GM12878 (cell line): ENCODE measurements at regions not wholly inside any gene's neighbourhood (a gene's known extent, or its start where the extent isn't known, plus 50 kb on each side); places are given as distances from the start of the nearest gene placed in this dataset.

Experiments
- ATAC-seq: fragments of 200-7000 bp; cut with Tn5 transposase; 3 replicates; pipeline ENCODE4 v1.9.1; 2020; ENCODE audit warnings: mild to moderate bottlenecking, moderate library complexity
- BruUV-seq: library from RNA; stranded (reverse); fragments of 400-500 nt; replicated peaks from 2 replicates; lab custom pipeline; 2021; lab: Mats Ljungman, UMichigan
- CTCF ChIA-PET: fragments of 300-600 bp; sonication (Branson Sonifier 250); formaldehyde crosslinking; extraction: SDS; loops from one replicate; lab custom pipeline; 2021; ENCODE audit warnings: inconsistent platforms; lab: Yijun Ruan, JAX
- POLR2A ChIA-PET: fragments of 350-600 bp; formaldehyde crosslinking; extraction: SDS; loops from one replicate; lab custom pipeline; 2021; ENCODE audit warnings: inconsistent platforms; lab: Charles Lee
- RAD21 ChIA-PET: fragments of 300-600 bp; sonication (Branson Sonifier 250); formaldehyde crosslinking; loops from one replicate; lab custom pipeline; 2023; ENCODE audit warnings: antibody characterized with exemption; ENCODE audit not compliant: unreplicated experiment; lab: Charles Lee
- SMC1A ChIA-PET: fragments of 300-600 bp; sonication (Branson Sonifier 250); formaldehyde crosslinking; loops from one replicate; lab custom pipeline; 2023; ENCODE audit not compliant: unreplicated experiment, uncharacterized antibody; lab: Charles Lee
- DNase-seq: peaks from one replicate; pipeline ENCODE4 v3.0.0-alpha.2; 2011; ENCODE audit warnings: low read depth, low spot score
- FAIRE-seq: peaks from 3 replicates; lab custom pipeline; 2011; peaks lifted over from hg19 to GRCh38; lab: Jason Lieb, UNC
- H2AFZ ChIP-seq: 2 replicates; pipeline ENCODE4 v1.6.0; 2011; ENCODE audit warnings: low read depth, low read length, control low read depth; ENCODE audit not compliant: control insufficient read depth
- H3K27ac ChIP-seq: 2 replicates; pipeline ENCODE4 v1.5.1; 2011; ENCODE audit warnings: control low read depth; ENCODE audit not compliant: control insufficient read depth, insufficient read depth
- H3K27me3 ChIP-seq, 2 experiments: replicated peaks in 1 of 2; 2 replicates each; pipeline versions ENCODE4 v1.6.0 to v1.6.1; 2011; ENCODE audit warnings: low read length in 1 of 2; ENCODE audit not compliant: control insufficient read depth in 2 of 2, insufficient read depth in 2 of 2
- H3K36me3 ChIP-seq, 2 experiments: 2 replicates each; pipeline ENCODE4 v1.5.1; 2011; ENCODE audit warnings: low read length in 1 of 2; ENCODE audit not compliant: control insufficient read depth in 2 of 2, insufficient read depth in 2 of 2
- H3K4me1 ChIP-seq: 2 replicates; pipeline ENCODE4 v1.6.1; 2011; ENCODE audit warnings: mild to moderate bottlenecking, low read length, moderate library complexity, mixed read lengths; ENCODE audit not compliant: control insufficient read depth, insufficient read depth
- H3K4me2 ChIP-seq: 2 replicates; pipeline ENCODE4 v1.6.0; 2011; ENCODE audit warnings: control low read depth; ENCODE audit not compliant: control insufficient read depth, insufficient read depth
- H3K4me3 ChIP-seq: fragments of 200-600 bp; sonication (generic); 2 replicates; pipeline ENCODE4 v1.5.1; 2016
- H3K79me2 ChIP-seq: 2 replicates; pipeline ENCODE4 v1.6.0; 2011; ENCODE audit warnings: low read length; ENCODE audit not compliant: control insufficient read depth, insufficient read depth
- H3K9ac ChIP-seq: 2 replicates; pipeline ENCODE4 v1.8.0; 2011; ENCODE audit warnings: low read length, control low read depth, mixed read lengths; ENCODE audit not compliant: control insufficient read depth, insufficient read depth
- H3K9me3 ChIP-seq: replicated peaks from 3 replicates; pipeline ENCODE4 v1.5.1; 2011; ENCODE audit warnings: mild to moderate bottlenecking, low read length; ENCODE audit not compliant: control insufficient read depth, insufficient read depth
- H4K20me1 ChIP-seq: 2 replicates; pipeline ENCODE4 v1.6.0; 2011; ENCODE audit not compliant: control insufficient read depth, insufficient read depth
- ATF7 ChIP-seq: fragments of 450-650 bp; IDR thresholded peaks from 2 replicates; pipeline ENCODE4 v1.6.1; 2016; ENCODE audit warnings: low read depth, mild to moderate bottlenecking
- BACH1 ChIP-seq: fragments of 450-650 bp; IDR thresholded peaks from 2 replicates; pipeline ENCODE4 v1.6.1; 2017; ENCODE audit warnings: mild to moderate bottlenecking, borderline replicate concordance
- CREM ChIP-seq: IDR thresholded peaks from 2 replicates; pipeline ENCODE4 v1.6.1; 2014; ENCODE audit warnings: antibody characterized with exemption, low read depth
- FOXK2 ChIP-seq: fragments of 450-650 bp; IDR thresholded peaks from 2 replicates; pipeline ENCODE4 v1.6.1; 2017; ENCODE audit warnings: mild to moderate bottlenecking, moderate library complexity
- GATAD2B ChIP-seq: fragments of 450-650 bp; conservative IDR thresholded peaks from 2 replicates; pipeline ENCODE4 v1.6.1; 2017; ENCODE audit warnings: low read depth, mild to moderate bottlenecking, moderate library complexity
- IKZF2 ChIP-seq, 2 experiments: fragments of 450-650 bp; IDR thresholded peaks; 2 replicates each; pipeline ENCODE4 v1.6.1; 2017; ENCODE audit warnings: mild to moderate bottlenecking in 2 of 2, moderate library complexity in 2 of 2
- MEF2B ChIP-seq: fragments of 450-650 bp; IDR thresholded peaks from 2 replicates; pipeline ENCODE4 v1.6.1; 2018; ENCODE audit warnings: mild to moderate bottlenecking, moderate library complexity; ENCODE audit not compliant: partially characterized antibody, poor library complexity, severe bottlenecking
- POLR2A ChIP-seq: IDR thresholded peaks from 2 replicates; pipeline ENCODE4 v1.6.1; 2011; ENCODE audit warnings: low read depth, mild to moderate bottlenecking, low read length
- TCF7 ChIP-seq: IDR thresholded peaks from 2 replicates; pipeline ENCODE4 v1.6.1; 2014; ENCODE audit warnings: antibody characterized with exemption, borderline replicate concordance
- ZNF384 ChIP-seq: IDR thresholded peaks from 2 replicates; pipeline ENCODE4 v1.6.1; 2012; ENCODE audit warnings: low read depth, mild to moderate bottlenecking, low read length, improper control_type of control experiment, borderline replicate concordance
- WGBS: methylation state at CpG from one replicate; pipeline ENCODE4 v1.1.6; 2016; ENCODE audit warnings: low lambda C conversion rate; ENCODE audit not compliant: insufficient replicate concordance, insufficient coverage; ENCODE audit errors: missing lambda C conversion rate; 5-methylcytosine and 5-hydroxymethylcytosine counted together
- in situ Hi-C: fragments of 300-500 bp; cut with MboI; formaldehyde crosslinking; loops from 9 replicates; pipeline ENCODE4 v1.14.3; 2018; ENCODE audit warnings: mixed read lengths
- intact Hi-C: fragments of 100-400 bp; cut with micrococcal nuclease; formaldehyde crosslinking; loops from one replicate; pipeline ENCODE4 v1.14.2; 2022; ENCODE audit not compliant: unreplicated experiment
- TF ChIP-seq, protein P1 (sequence below): fragments of 450-650 bp; IDR thresholded peaks from 2 replicates; pipeline ENCODE4 v1.6.1; 2014; ENCODE audit warnings: mild to moderate bottlenecking
- TF ChIP-seq, protein P2 (sequence below): fragments of 450-650 bp; IDR thresholded peaks from 2 replicates; pipeline ENCODE4 v1.6.1; 2017; ENCODE audit warnings: low read depth, mild to moderate bottlenecking, moderate library complexity
- TF ChIP-seq, protein P3 (sequence below): fragments of 450-650 bp; IDR thresholded peaks from 2 replicates; pipeline ENCODE4 v1.6.1; 2016; ENCODE audit warnings: mild to moderate bottlenecking

DNA sequence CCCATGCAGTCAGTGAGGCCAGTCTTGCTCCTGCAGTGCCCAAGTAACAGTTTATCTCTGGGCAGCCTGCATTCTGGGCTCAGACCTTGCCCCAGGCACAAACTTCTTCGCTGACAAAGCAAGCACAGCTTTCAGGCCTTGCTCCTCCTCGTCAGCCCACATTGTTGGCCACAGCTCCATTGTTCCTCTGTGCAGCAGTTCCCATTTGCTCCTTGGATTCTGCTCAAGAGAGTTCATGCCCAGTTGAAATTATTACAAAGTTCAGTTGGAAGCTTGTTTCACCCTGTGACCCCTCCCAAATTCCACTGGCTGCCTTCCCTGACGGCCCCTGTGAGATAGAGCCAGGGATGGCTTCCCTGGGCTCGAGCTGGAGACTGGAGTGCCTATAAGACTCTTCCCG, 163.4 kb upstream of the DDHD1 start:
- no peaks in the 10 kb centered on the region for H3K36me3 ChIP-seq
- TF ChIP-seq FOXK2 (no peak), ZNF384 (no peak)
- TF ChIP-seq, protein P1, sequence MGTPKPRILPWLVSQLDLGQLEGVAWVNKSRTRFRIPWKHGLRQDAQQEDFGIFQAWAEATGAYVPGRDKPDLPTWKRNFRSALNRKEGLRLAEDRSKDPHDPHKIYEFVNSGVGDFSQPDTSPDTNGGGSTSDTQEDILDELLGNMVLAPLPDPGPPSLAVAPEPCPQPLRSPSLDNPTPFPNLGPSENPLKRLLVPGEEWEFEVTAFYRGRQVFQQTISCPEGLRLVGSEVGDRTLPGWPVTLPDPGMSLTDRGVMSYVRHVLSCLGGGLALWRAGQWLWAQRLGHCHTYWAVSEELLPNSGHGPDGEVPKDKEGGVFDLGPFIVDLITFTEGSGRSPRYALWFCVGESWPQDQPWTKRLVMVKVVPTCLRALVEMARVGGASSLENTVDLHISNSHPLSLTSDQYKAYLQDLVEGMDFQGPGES = no peak
- FAIRE-seq = no peak
- H3K27me3 ChIP-seq = no peaks in the 10 kb centered on the region
- no peaks in the 10 kb centered on the region for H4K20me1 ChIP-seq
- no peaks in the 10 kb centered on the region for H3K79me2 ChIP-seq
- no peak overlapping the region for H3K4me3 ChIP-seq
- 23% methylated on average over 5 of the region's 5 CpGs for WGBS
- in situ Hi-C loops = no loop called here
- H3K9ac ChIP-seq = no peak overlapping the region
- H3K27ac ChIP-seq = no peak overlapping the region
- no peaks in the 10 kb centered on the region; the same call in 2 of the 3 replicates for H3K9me3 ChIP-seq
- RAD21 ChIA-PET = no interaction called here
- H3K4me2 ChIP-seq = no peak overlapping the region
- CTCF ChIA-PET = interaction anchor here (2.3 kb wide), 1 partner anchor 21 kb away, joined by 6 read pairs; no protein-coding TSS in a partner anchor
- intact Hi-C loops = no loop called here
- ATAC-seq = no peak
- no peaks in the 10 kb centered on the region for H3K4me1 ChIP-seq
- no peak for DNase-seq
- no peak overlapping the region for H2AFZ ChIP-seq
- BruUV-seq = no TSS peak
- SMC1A ChIA-PET = no interaction called here
- POLR2A ChIA-PET = no interaction called here

DNA sequence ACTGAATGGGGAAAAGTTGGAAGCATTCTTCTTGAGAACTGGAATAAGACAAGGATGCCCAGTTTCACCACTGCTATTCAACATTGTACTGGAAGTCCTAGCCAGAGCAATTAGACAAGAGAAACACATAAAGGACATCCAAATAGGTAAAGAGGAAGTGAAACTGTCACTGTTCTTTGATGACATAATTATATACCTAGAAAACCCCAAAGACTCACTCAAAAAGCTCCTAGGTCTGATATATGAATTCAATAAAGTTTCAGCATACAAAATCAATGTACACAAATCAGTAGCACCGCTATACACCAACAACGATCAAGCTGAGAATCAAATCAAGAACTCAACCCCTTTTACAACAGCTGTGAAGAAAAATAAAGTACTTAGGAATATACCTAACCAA, 157.3 kb upstream of the DDHD1 start:
- Histone ChIP-seq H3K27me3 (no peaks in the 10 kb centered on the region), H3K27ac (no peak overlapping the region), H3K9ac (no peak overlapping the region), H3K4me2 (no peak overlapping the region), H4K20me1 (no peaks in the 10 kb centered on the region), H2AFZ (no peak overlapping the region), H3K9me3 (peaks cover 1% of the 10 kb centered on the region; the same call in 2 of the 3 replicates), H3K4me1 (peaks cover 6% of the 10 kb centered on the region), H3K4me3 (no peak overlapping the region), H3K79me2 (no peaks in the 10 kb centered on the region), H3K36me3 (no peaks in the 10 kb centered on the region)
- no peak for DNase-seq
- intact Hi-C loops (no loop called here), in situ Hi-C loops (no loop called here)
- ChIA-PET RAD21 (no interaction called here), POLR2A (no interaction called here), CTCF (no interaction called here), SMC1A (no interaction called here)
- 0% methylated on average over 2 of the region's 2 CpGs for WGBS
- no peak for FAIRE-seq
- BruUV-seq = no TSS peak
- peak; percentile 95 for ATAC-seq
- TF ChIP-seq POLR2A = no peak
- TF ChIP-seq MEF2B = peak; percentile 50
- TF ChIP-seq IKZF2 (IDR thresholded peaks at IDR 0.05) = peak; percentile 58 to 81; a peak in 3 of 4 replicates
- peak; percentile 89 for TF ChIP-seq TCF7
- TF ChIP-seq GATAD2B = 0 out of 2 replicates have a peak, but pooled peaks have one; percentile 23
- TF ChIP-seq BACH1 = peak; percentile 62; the same call in 1 of the 2 replicates
- TF ChIP-seq, protein P2, sequence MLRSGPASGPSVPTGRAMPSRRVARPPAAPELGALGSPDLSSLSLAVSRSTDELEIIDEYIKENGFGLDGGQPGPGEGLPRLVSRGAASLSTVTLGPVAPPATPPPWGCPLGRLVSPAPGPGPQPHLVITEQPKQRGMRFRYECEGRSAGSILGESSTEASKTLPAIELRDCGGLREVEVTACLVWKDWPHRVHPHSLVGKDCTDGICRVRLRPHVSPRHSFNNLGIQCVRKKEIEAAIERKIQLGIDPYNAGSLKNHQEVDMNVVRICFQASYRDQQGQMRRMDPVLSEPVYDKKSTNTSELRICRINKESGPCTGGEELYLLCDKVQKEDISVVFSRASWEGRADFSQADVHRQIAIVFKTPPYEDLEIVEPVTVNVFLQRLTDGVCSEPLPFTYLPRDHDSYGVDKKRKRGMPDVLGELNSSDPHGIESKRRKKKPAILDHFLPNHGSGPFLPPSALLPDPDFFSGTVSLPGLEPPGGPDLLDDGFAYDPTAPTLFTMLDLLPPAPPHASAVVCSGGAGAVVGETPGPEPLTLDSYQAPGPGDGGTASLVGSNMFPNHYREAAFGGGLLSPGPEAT = peak; percentile 41; the same call in 1 of the 2 replicates
- peak; percentile 97 for TF ChIP-seq ATF7
- TF ChIP-seq, protein P3, sequence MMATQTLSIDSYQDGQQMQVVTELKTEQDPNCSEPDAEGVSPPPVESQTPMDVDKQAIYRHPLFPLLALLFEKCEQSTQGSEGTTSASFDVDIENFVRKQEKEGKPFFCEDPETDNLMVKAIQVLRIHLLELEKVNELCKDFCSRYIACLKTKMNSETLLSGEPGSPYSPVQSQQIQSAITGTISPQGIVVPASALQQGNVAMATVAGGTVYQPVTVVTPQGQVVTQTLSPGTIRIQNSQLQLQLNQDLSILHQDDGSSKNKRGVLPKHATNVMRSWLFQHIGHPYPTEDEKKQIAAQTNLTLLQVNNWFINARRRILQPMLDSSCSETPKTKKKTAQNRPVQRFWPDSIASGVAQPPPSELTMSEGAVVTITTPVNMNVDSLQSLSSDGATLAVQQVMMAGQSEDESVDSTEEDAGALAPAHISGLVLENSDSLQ = peak; percentile 55
- peak; percentile 52 for TF ChIP-seq CREM
